ENCODE measurements at regions not wholly inside any gene's neighbourhood (a gene's known extent, or its start where the extent isn't known, plus 50 kb on each side); places are given as distances from the start of the nearest gene placed in this dataset.
"Not testable (repeated sequence)": the region's sequence is repeated elsewhere in the genome, so short reads cannot be mapped to it uniquely, and the experiment has no call there.

- not testable (repeated sequence) for H3K4me3 ChIP-seq (ENCODE audit: low read depth, low read length)
Observed at GRCh38 chr4:3926271-3926670, 160.1 kb downstream of the ADRA2C start.

DNA sequence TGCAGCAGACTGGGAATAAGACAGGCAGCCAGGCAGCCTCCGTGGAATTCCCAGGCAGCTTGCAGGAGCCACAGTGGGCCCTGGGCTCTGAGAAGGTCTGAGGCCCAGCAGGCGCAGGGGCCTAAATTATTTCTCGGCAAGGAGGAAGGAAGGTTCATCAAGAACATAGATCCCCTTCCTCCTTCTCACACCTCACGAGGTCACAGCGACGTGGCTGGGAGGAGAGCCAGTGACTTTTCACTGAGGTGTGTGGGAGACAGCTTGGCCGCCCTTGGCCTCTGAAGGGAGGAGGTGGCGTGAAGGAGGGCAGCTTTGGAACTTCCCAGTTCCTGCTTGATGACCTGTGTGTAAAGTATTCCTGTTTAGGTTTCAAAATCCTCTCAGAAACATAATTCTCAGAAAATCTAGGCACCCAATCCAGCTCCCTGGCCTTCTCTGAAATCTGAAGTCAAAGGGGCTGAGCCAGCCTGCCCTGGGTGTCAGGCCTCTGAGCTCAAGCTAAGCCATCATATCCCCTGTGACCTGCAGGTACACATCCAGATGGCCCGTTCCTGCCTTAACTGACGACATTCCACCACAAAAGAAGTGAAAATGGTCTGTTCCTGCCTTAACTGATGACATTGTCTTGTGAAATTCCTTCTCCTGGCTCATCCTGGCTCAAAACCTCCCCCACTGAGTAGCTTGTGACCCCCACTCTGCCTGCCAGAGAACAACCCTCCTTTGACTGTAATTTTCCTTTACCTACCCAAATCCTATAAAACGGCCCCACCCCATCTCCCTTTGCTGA is 161.0 kb downstream of the ADRA2C start:
- not testable (repeated sequence) for H3K4me3 ChIP-seq (ENCODE audit: low read depth, low read length)

- H3K4me3 ChIP-seq (ENCODE audit: low read depth, low read length), result not testable (repeated sequence)
Observed at GRCh38 chr4:3929431-3929830, 163.2 kb downstream of the ADRA2C start.

GRCh38 chr4:3932734-3933133 is 166.5 kb downstream of the ADRA2C start:
- H3K4me3 ChIP-seq (ENCODE audit: low read depth, low read length), result not testable (repeated sequence)

DNA sequence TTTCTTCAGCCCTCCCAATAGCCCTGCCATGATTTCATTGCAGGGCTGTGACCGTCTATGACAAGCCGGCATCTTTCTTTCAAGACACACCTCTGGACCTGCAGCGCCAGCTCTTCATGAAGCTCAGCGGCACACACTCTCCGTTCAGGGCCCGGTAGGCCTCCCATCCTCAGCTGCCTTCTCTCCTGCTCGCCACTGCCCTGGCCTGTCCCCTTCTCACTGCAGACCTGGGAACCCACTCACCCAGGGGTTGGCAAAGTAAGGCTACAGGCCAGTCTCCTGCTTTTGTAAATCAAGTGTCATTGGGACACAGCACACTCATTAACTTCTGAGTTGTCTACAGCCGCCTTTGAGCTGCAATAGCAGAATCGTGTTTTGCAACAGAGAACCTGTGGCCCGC is 169.2 kb downstream of the ADRA2C start:
- H3K4me3 ChIP-seq (ENCODE audit: low read depth, low read length), result not testable (repeated sequence)

DNA sequence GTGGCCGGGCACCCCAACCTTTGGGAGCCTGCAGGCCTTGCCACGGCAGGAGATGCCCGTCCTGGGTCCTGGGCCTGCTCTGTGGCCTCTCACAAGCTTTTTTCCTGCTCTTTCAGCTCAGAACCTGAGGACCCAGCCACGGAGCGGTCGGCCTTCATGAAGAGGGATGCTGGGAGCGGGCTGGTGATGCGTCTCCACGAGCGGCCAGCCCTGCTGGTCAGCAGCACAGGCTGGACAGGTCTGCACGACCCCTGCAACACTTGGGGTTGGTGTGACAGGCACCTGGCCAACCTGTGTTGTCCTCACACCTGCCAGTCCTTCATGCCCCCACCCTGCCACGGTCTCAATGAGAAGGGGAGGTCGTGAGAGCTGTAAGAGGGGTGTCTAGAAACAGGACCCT is 170.0 kb downstream of the ADRA2C start:
- no peak overlapping the region for H3K4me3 ChIP-seq (ENCODE audit: low read depth, low read length)

DNA sequence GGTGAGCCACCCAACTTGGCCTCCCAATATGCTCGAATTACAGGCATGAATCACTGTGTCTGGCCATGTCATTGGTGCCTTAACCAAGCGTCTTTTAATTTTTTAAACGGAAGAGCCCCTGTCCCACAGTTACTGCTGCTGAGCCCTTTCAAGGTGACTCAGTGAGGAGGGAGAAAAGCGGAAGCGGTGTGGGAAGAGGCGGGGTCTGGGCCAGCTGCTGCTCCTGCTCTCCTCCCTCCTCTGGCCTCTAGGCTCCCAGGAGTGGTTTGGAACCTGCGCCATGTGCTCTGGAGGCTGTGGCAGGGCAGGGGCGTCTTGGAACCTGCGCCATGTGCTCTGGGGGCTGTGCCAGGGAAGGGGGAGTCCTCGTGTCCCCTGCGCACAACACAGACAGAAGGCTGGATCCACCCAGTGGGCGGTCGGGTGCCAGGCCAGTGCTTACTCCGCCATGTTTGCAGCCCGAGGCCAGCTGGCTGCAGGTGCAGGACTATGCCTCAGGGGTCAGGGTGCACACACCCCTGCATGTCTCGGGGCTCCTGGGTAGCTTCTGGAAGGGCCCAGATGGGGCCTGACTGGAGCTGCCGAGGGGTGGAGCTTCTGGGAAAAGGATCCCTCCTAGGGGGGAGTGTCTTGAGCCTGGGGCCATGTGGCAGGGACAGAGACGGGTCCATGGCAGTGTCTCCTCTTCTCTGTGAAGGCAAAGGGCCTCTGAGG is 171.8 kb downstream of the ADRA2C start:
- H3K4me3 ChIP-seq (ENCODE audit: low read depth, low read length), result not testable (repeated sequence)

- H3K4me3 ChIP-seq (ENCODE audit: low read depth, low read length), result not testable (repeated sequence)
Observed at GRCh38 chr4:3938676-3939075, 172.5 kb downstream of the ADRA2C start.

DNA sequence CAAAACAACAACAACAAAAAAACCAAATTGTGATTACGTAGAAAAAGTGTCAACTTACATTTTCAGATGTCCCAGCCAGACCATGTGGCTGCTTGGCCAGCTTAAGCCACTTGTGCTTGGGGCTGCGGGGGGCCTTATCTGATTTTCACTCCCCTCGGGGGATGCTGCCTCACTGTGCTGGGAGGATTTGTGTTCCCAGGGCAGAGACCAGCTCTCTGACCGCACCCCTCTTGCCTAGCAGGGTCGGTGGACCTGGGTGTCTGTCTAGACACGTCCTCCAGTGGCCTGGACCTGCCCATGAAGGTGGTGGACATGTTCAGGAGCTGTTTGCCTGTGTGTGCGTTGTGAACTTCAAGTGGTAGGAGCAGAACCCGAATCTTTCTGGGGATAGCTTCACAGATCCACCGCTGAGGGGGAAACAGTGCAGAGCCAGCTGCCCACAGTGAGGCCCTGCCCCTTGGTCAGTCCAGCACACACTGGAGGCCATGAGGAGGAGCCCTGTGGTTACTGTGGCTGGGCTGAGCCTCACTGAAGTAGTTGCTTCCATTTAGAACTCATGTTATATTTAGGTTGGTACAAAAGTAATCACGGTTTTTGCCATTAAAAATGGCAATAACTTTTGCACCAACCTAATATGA is 173.9 kb downstream of the ADRA2C start:
- H3K4me3 ChIP-seq (ENCODE audit: low read depth, low read length), result not testable (repeated sequence)

DNA sequence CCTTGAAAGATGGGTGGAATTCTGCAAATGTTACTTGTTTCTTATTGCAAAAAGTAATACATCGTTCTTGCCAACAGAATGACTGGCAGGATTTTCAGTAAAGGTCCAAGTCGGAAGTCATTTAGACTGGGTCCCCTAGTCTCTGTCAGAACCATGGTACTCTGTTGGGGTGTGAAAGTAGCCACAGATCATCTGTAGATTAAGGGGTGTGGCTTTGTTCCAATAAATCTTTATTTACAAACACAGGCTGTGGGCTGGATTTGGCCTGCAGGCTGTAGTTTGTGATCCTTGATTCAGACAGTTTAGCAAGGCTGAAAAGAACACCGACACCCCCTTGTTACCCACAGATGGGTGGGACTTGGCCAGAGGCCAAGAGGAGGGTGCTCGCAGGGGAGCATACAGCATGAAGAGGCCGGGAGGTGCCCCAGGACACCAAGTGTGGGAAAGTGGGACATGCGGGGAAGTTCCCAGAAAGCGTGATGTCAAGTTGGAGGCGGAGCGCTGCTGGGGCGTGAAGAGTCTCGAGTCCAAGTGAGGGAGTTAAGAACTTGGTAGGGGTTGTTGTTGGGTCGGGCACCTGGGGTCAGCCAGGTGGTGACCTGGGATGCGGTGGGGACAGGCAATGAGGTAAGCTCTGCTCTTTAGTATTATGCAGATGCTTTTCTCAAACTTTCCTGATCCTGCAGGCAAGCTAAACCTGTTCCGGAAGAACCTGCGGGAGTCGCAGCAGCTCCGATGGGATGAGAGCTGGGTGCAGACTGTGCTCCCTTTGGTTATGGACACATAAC is 175.7 kb downstream of the ADRA2C start:
- not testable (repeated sequence) for H3K4me3 ChIP-seq (ENCODE audit: low read depth, low read length)

DNA sequence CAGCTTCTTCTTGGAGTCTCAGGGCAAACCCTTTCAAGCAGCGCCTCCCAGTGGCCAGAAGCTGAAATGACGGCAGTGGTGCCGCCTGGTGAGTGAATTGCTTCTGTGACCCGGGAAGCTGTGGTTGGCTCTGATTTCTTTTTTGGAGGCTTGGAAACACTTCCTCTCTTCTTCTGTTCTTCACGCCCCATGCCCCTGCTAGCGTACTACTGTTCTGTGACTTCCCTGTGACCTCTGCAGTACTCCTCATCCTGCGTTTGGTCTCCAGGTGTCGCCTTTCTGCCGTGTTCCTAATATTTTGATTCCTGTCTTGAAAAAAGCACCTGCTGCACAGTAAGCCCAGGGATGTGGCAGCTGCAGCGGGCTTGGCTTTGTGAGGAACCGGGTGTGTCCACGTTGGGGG is 176.4 kb downstream of the ADRA2C start:
- not testable (repeated sequence) for H3K4me3 ChIP-seq (ENCODE audit: low read depth, low read length)

- not testable (repeated sequence) for H3K4me3 ChIP-seq (ENCODE audit: low read depth, low read length)
Observed at GRCh38 chr4:3943051-3943450, 176.9 kb downstream of the ADRA2C start.

- H3K4me3 ChIP-seq (ENCODE audit: low read depth, low read length), result no peak overlapping the region
Observed at GRCh38 chr4:3945511-3946290, 179.5 kb downstream of the ADRA2C start.

- not testable (repeated sequence) for H3K4me3 ChIP-seq (ENCODE audit: low read depth, low read length)
Observed at GRCh38 chr4:3946553-3946952, 180.4 kb downstream of the ADRA2C start.

DNA sequence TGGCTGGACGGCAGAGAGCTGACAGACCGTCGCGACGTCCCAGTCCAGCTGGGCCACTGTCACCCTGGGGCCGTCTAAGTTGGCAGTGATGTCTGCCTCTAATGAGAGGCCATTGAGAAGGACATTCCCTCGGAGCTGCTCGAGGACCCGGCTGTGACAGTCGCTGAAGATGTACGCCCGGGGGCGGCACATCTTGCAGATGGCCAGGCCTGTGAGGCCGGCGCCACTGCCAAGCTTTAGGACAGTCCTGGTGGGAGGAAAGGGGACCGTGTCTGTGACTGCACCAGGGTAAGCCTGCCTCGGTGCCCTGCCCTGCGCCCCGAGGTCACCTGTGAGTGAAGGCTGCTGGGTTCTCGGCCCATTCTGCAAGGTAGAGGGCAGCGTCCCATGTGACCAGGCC is 181.6 kb downstream of the ADRA2C start:
- not testable (repeated sequence) for H3K4me3 ChIP-seq (ENCODE audit: low read depth, low read length)

GRCh38 chr4:3948210-3948609 is 182.0 kb downstream of the ADRA2C start:
- not testable (repeated sequence) for H3K4me3 ChIP-seq (ENCODE audit: low read depth, low read length)

- not testable (repeated sequence) for H3K4me3 ChIP-seq (ENCODE audit: low read depth, low read length)
Observed at GRCh38 chr4:3949916-3950315, 183.7 kb downstream of the ADRA2C start.

DNA sequence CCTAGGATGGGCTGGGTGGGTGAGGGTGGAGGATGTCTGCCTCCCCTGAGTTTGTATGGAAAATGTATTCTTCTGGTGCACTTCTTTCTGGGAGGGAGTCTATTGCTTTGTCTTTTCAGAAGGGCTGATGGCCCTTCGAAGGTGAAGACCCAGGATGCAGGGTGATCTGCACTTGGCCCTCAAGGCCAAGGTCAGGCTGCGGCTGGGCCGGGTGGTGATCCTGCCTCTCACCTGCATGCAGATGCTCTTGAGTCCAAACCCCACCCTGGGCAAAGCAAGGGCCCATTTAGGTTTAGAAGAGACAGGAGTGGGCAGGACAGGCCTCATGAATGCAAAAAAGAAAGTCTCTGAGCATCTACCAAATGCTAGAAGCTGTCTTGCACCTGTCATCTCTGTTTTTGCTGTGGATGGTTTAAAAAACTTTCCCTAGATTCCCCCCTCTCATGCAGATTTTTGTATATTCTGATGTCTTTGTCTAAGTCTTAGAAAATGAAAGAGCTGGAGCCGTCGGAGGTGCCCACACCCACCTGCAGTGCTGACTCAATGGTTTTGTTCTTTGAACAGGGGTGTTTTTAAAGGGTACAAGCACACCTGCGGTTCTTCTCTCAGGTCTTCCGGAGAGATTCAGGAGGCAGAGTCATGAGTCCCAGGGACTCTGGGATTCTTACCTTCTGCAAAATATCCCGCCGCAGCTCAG is 186.4 kb downstream of the ADRA2C start:
- H3K4me3 ChIP-seq (ENCODE audit: low read depth, low read length), result not testable (repeated sequence)

GRCh38 chr4:3953140-3953489 is 186.9 kb downstream of the ADRA2C start:
- not testable (repeated sequence) for H3K4me3 ChIP-seq (ENCODE audit: low read depth, low read length)

Measured in iPS-11a (cell line).